ENCODE measurements at regions not wholly inside any gene's neighbourhood (a gene's known extent, or its start where the extent isn't known, plus 50 kb on each side); places are given as distances from the start of the nearest gene placed in this dataset.

- no peak for TF ChIP-seq CTCF (conservative IDR thresholded peaks at IDR 0.05)
- Histone ChIP-seq H2BK5ac (ENCODE audit: insufficient read length, low read length) (no peak overlapping the region), H2BK12ac (ENCODE audit: insufficient read length, low read depth, low read length) (no peak overlapping the region), H3K4me2 (ENCODE audit: insufficient read depth, insufficient read length, low read length) (no peak overlapping the region), H4K5ac (ENCODE audit: insufficient read length, low read depth, low read length) (no peak overlapping the region), H4K8ac (replicated peaks; ENCODE audit: insufficient read length, low read depth, low read length) (no peak overlapping the region), H3K56ac (ENCODE audit: insufficient read length, low read depth, low read length) (no peak overlapping the region), H2BK20ac (ENCODE audit: low read depth, low read length, poor library complexity, severe bottlenecking) (no peak overlapping the region), H3T11ph (ENCODE audit: low read length) (no peak overlapping the region), H3K23ac (ENCODE audit: insufficient read length, low read depth, low read length) (no peak overlapping the region), H3K79me2 (ENCODE audit: insufficient read depth, low read length) (no peaks in the 10 kb centered on the region), H4K20me1 (ENCODE audit: control insufficient read depth, insufficient read depth, insufficient read length) (no peaks in the 10 kb centered on the region), H2AFZ (ENCODE audit: low read length) (no peak overlapping the region), H2AK5ac (ENCODE audit: insufficient read length, low read length) (no peak overlapping the region), H3K14ac (ENCODE audit: insufficient read depth, low read length) (no peak overlapping the region), H3K4me1 (ENCODE audit: insufficient read depth, low read length) (no peaks in the 10 kb centered on the region), H3K9ac (ENCODE audit: extremely low read depth, insufficient read length, low read length) (no peak overlapping the region), H3K9me3 (ENCODE audit: control insufficient read depth, low read depth, low read length) (no peaks in the 10 kb centered on the region), H4K91ac (ENCODE audit: insufficient read length, low read depth, low read length) (no peak overlapping the region), H2BK120ac (ENCODE audit: low read depth, low read length, poor library complexity, severe bottlenecking) (no peak overlapping the region), H3K4ac (ENCODE audit: low read depth, low read length) (no peak overlapping the region), H3K79me1 (ENCODE audit: insufficient read depth, low read depth, low read length, poor library complexity, severe bottlenecking) (no peaks in the 10 kb centered on the region), H2BK15ac (ENCODE audit: low read depth, low read length) (no peak overlapping the region), H3K18ac (ENCODE audit: insufficient read length, low read depth, low read length) (no peak overlapping the region), H3K27me3 (ENCODE audit: insufficient read depth, low read length) (no peaks in the 10 kb centered on the region), H3K27ac (ENCODE audit: insufficient read length, low read depth, low read length) (no peak overlapping the region), H3K23me2 (ENCODE audit: insufficient read length, low read depth, low read length, poor library complexity, severe bottlenecking) (no peaks in the 10 kb centered on the region)
- Mint-ChIP-seq H3K27me3 (ENCODE audit: low read depth) (no peaks in the 10 kb centered on the region; the same call in 1 of the 2 replicates), H3K36me3 (ENCODE audit: insufficient read depth in 1 of 3, low read depth in 3 of 3) (no peaks in the 10 kb centered on the region), H3K27ac (no peak overlapping the region), H3K9me3 (no peaks in the 10 kb centered on the region), H3K4me1 (no peaks in the 10 kb centered on the region), H3K4me3 (no peak overlapping the region)
- WGBS (ENCODE audit: extremely low coverage, insufficient read length, low lambda C conversion rate) = no CpG with 5 or more reads among the region's 3 CpGs
- no peak for DNase-seq
These were observed 144.9 kb upstream of the AHR start for GRCh38 chr7:17153536-17153935.
